HG03575 (cell line): ENCODE measurements at regions not wholly inside any gene's neighbourhood (a gene's known extent, or its start where the extent isn't known, plus 50 kb on each side); places are given as distances from the start of the nearest gene placed in this dataset.
"Not testable (repeated sequence)": the region's sequence is repeated elsewhere in the genome, so short reads cannot be mapped to it uniquely, and the experiment has no call there.

ENCODE experiments used
- ATAC-seq: cut with Tn5 transposase; IDR thresholded peaks from one replicate; pipeline ENCODE4 v1.9.1; 2021; ENCODE audit not compliant: unreplicated experiment, insufficient number of reproducible peaks, low FRiP score; ENCODE audit errors: extremely low read depth

DNA sequence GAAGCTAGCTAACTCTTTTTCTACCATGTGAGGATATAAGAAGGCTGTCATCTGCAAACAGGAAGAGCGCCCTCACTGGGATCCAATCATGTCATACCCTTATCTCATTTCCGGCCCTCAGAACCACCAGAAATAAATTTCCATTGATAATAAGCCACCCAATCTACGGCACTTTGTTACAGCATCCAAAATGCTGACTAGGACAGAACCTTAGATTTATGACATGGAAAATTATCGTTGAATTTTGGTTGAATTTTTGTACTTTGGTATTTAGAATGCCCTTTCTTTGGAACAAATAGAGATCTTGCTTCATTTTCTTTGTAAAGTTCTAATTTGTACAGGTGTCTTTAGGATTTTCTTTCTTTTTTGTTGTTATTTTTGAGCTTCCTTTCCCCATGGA is 53.3 kb upstream of the CYLC2 start:
- no peak for ATAC-seq

DNA sequence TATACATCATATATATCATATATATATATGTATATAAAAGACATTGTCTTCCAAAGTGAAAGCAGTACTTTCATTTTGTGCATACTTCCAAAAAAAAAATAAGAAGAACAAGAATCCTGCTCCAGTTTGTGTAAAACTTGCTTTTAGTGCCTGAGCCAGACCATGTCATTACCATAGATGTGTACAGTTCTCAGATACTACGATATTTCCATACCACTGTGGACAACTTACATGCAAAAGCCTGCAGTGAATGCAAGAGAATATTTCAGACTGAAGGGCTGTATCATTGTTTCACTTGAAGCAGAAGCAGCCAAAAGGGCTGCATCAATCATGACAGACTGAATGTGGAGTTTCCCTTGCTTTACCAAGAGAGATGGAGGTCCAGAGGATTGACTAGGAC is 72.6 kb upstream of the CYLC2 start:
- no peak for ATAC-seq

DNA sequence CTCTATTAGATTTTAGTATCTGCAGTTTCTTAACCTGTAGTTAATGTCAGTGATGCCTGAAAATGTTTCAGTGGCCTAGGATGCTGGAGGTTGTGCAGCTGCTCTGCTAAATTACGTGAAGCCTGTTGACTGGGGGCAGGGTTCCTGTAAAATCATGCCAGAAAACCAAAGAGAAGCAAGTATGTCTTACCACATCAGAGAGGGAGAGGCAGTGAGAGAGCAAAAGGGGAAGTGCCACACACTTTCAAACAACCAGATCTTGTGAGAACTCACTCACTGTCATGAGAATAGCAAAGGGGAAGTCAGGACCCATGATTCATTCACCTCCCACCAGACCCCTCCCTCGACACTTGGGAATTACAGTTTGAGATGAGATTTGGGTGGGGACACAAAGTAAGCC is 83.9 kb upstream of the CYLC2 start:
- ATAC-seq, result no peak

DNA sequence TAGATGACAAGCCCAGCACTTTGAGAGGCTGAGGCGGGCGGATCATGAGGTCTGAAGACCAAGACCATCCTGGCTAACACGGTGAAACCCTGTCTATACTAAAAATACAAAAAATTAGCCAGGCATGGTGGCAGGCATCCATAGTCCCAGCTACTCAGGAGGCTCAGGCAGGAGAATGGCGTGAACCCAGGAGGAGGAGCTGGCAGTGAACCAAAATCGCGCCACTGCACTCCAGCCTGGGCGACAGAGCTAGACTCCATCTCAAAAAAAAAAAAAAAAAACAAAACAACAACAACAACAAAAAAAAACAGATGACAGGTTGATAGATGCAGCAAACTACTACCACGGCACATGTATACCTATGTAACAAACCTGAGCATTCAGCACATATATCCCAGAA is 89.3 kb upstream of the CYLC2 start:
- not testable (repeated sequence) for ATAC-seq

DNA sequence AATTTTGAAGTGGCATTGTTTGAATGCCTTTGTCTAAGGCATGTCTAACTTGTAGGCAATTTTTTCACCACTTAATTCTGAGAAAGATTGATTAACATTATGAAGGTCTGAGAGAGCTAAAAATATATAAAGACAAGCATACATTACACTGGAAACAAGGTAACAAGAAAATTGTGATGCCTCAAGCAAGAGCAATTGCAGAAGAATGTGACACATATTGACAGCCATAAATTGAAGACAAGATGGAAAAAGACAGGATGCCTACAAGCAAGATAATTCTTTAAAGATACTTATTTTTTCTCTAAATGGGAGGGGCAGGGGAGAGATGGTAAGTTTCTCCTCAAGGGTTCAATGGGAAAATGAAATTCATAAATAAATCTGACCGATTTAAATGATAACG is 103.1 kb upstream of the CYLC2 start:
- no peak for ATAC-seq

DNA sequence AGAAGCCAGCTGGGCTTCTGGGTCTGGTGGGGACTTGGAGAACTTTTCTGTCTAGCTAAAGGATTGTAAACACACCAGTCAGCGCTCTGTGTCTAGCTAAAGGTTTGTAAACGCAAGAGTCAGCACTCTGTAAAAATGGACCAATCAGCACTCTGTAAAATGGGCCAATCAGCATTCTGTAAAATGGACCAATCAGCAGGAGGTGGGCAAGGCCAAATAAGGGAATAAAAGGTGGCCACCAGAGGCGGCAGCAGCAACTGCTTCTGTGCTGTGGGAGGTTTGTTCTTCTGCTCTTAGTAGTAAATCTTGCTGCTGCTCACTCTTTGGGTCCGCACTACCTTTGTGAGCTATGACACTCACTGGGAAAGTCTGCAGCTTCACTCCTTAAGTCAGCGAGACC is 106.4 kb upstream of the CYLC2 start:
- ATAC-seq, result not testable (repeated sequence)

DNA sequence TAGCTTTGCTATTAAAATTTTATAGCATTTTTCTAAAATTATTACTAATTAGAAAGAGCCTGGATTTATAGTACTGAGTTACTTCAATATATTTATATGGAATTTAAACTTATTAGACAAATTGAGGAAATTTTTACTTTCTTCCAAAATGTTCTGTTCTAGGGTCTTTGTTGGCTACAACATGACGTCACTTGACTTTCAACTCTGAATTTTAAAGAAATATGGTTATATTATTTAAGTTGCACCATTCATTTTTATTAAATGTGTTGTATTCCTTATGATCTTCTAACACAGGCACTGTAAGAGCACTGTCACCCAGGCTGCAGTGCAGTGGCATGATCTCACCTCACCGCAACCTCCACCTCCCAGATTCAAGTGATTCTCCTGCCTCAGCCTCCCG is 119.4 kb upstream of the CYLC2 start:
- no peak for ATAC-seq

DNA sequence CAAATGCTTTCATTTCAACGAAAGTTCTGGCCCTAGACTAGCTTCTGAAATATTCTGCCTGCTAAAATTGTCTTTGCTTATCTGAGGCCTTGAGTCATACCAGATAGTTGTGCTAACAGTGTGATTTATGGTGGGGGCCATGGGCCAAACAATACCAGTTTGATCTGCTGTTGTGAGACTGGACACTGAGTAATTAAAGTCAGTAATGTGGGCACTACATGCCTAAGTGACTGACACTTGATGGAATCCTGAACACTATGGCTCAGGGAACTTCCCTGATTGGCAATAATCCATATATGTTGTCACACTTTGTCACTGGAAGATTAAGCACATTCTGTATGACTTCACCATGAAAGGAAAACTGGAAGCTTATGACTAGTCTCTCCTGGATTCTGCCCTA is 127.6 kb upstream of the CYLC2 start:
- ATAC-seq, result no peak

DNA sequence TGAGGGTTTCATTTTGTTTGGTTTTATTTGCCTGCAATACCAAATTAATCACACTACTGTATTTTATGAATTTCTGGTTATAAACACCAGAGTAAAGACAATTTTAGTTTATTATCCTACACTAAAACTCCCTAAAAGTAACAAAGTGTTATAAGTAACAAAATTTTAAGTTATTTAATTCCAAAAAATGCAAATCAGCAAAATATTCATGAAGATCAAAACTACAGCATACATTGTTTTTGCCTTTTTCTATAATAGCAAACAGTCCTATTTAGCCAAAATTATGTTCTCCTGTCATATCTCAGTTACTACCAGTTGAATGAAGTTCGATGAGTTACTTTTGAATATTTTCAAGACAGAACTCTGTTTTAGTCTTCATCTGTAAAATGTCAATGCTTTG is 132.7 kb upstream of the CYLC2 start:
- no peak for ATAC-seq

DNA sequence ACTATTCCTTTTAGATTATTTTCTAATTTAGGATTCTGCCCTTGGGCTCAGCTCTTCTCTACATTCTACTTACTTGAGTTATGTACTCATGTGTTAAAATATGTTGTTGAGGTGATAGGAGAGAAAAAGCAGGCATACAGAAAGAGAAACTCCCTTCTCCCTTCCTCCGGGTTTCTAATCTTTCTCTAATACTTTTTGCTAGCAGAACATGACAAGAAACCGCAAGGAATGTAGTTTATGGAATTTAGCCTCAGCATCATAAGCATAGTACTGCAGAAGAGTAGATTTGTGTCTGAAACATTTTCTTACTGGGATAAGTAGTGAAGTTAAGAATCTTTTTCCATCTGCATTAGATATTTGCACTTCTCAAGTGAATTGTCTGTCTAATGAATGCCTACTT is 139.5 kb upstream of the CYLC2 start:
- no peak for ATAC-seq

DNA sequence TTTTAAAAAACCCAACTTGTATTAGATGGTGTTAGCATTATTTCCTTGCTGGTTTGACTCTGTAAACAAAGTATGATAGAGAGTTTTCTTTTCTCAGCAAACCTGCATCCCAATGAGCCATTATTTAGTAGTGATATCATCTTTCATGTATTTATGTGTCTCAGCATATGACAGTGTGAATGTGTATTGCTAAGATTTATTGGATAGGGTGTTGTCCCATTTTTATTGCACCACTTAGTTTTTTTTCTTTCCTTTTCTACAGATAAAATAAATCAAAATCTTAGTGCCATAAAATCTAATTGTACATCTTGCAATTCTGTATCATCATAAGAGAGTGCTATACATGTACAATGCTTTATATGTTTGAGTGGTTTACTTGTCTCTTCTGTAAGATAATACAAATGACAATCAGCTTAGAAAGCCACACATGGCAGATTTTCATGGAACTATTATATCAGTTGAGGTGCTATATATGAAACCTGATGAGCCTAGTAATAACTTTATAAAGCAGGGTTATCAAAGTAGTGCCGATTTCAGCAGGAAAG is 149.2 kb upstream of the CYLC2 start:
- ATAC-seq, result no peak

DNA sequence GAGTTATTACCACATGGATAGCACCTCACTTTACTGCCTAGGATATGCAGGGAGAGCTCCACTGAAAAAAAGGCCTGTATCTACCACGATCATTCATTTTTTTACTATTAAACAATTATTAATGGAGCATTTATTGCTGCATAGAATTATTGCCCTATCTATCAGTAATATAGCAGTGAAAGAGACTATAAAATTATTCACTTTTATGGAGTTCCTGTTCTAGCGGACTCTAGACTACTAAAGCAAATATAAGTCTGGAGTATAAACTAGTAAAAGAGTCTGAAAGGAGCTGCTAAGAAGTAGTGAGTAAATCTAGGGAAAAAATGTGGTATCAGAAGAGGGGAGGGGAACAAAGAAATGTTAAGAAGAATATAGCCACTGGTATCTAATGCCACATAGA is 150.4 kb upstream of the CYLC2 start:
- ATAC-seq, result no peak

DNA sequence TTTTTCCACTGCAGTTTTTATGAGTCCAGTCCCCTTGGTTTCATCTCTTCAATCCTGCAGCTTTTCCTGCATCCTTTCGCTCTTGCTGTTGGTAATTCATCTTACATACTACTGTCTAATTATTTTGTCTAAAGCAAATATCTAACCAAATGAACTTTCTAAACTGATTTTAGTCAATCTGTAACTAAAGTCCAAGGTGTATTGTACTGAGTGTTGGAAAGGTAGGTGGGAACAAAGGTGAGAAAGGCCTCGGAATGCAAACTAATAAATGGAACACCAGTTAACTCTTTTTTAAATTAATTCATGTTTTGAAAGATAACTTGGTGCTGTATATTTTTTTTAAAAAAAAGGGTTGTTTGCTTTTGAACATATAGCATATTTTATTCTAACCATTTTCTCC is 152.7 kb upstream of the CYLC2 start:
- ATAC-seq, result no peak

DNA sequence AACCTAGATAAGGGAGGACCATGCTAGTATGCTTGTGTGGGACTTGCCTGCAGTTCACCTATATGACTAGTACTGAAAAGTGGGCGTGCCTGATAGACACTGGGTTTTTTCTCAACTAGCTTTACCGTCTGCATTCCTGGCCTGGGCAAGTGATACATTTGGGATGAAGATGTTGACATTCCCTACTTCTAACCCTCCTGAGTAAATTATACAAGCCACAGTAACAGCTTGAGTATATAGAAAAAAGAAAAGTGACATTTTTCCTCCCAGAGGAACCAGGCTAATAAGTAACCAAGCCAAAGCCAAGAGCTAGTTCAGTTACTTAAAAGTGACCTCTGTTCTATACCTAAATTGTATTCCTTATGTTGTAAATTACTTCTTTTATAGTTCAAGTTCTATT is 153.8 kb upstream of the CYLC2 start:
- no peak for ATAC-seq

DNA sequence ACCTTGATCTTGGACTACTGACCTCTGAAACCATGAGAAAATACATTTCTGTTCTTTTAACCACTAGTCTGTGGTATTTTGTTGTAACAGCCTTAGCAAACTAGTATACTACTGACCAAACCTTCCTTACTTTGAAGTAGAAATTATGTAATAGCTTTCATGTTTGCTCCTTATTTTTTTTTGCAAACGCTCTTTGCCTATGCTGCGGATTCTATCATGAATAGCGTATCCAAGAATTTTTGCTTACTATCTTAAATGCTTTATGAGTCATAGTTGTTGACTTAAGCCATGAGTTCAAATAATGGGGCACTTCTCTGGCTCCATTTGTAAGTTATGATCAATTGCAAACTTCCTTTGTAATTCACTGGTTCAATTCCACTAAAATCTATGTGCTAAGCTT is 154.8 kb upstream of the CYLC2 start:
- no peak for ATAC-seq

DNA sequence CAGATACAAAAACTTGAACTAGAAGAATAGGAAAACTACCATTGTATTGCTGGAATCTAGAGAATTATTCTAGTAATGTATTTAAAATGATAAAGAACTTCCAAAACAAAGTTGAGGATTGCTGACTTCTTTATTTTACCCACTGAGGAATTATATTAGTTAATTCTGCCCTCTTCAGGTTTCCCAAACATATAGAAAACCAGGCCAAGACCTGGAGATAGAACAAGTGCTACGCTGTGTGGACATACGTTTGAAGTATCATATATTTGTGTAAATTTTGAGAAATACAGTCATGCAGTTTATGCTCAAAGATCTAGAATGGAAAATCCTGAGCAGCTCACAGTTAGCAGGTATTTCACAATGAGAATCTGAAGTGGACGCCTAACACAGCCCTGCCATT is 162.3 kb upstream of the CYLC2 start:
- no peak for ATAC-seq

DNA sequence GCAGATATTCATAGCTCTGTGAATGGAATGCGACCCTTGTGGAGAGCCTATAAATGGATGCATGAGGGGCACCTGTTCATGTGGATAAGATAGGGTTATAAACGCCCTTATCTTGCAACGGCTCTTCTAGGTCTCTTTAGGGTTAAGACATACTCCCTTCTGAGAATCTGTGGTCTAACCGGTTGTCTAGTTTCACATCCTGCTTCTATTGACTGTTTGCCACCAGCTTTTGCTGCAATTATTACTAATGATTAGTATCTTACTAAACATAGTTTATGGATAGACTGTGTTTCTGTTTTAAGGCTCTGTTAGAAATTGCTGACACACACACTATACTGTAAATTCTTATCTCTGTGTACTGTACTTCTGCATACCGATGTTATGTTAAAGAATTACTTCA is 198.9 kb upstream of the CYLC2 start:
- ATAC-seq, result no peak

DNA sequence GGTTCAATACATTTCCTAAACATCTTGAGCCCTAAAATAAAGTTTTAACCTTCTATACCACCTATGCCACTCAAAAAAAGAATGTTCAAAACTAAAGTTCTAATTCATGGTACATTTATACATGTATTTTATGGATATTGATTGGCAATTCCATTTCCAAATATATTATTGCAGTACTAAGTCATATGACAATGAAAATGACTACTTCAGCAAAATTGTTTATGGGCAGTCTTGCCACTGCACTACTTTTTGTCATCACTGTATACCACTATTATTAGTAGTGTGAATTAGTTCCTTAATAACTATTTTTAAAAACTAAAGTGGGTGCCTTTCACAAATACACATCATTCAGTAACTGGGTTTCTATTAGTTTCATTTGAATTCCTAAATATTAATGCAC is 199.6 kb upstream of the CYLC2 start:
- no peak for ATAC-seq

DNA sequence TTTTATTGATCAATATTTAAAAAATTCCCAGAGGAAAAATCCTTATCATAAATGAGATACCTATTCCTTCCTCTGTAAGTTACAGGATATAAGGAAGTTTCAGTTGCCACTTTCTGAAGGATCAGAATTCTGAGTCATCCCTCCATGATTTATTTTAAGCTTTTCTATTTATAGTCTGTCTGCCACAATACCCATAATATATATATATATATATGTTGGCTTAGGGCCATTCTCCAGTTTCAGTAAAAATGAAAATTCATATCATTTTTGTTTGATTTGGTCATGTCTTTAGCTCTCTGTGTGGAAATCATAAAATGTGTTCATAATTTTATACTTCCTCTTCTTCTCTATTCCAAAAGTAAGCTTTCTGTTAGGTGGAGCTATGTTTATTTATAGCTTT is 215.8 kb upstream of the CYLC2 start:
- ATAC-seq, result no peak

DNA sequence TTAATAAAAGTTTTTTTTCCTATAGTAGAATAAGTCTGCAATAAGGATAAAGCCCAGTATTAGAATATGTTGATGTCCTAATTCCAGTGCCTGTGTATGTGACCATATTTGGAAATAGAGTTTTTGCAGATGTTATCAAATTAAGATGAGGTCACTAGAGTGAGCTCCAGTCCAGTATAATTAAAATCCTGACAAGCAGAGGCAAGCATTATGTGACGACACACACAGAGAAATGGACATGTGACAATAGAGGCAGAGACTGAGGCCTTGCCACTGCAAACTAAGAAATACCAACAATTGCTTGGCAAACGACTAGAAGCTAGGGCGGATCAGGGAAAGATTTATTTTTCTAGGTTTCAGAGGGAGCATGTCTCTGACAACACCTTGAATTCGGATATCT is 216.4 kb upstream of the CYLC2 start:
- no peak for ATAC-seq

DNA sequence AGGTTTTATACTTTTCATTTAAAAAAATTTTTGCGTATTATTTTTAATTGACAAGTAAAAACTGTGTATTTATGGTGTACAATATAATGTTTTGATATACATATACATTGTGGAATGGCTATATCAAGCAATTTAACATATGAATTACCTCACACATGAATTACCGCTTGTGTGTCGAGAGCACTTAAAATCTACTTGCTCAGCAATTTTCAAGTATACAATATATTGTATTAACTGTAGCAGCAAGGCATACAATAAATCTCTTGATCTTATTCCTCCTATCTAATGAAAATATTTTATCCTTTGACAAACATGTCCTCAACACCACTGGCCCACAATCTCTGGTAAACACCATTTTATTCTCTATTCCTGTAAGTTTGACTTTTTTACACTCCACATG is 224.4 kb upstream of the CYLC2 start:
- no peak for ATAC-seq

DNA sequence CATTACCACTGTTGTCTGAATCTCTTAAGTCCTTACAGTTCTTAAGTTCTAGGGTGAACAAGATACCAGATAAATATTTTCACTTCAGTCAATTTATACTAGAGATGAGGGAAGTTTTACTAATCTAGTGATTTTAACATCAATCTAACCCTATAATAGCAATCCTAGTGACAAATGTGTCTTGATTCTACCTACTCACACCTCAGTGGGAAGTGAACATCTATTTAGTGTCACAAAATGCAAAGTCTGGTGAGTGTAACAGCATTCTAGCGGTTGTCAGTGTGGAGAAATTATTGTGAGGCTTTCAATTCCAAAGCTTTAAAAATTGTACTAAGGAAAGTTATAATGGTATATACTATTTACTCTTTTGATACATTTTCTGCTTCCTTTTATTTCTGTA is 225.8 kb upstream of the CYLC2 start:
- no peak for ATAC-seq
